DND-41 (cell line): ENCODE measurements at regions not wholly inside any gene's neighbourhood (a gene's known extent, or its start where the extent isn't known, plus 50 kb on each side); places are given as distances from the start of the nearest gene placed in this dataset.

Experiments
- EZH2 ChIP-seq: IDR thresholded peaks from 3 replicates; pipeline ENCODE4 v1.6.1; 2012; ENCODE audit warnings: borderline replicate concordance, low read depth, mild to moderate bottlenecking, moderate library complexity, low read length, inconsistent platforms; ENCODE audit not compliant: severe bottlenecking
- TF ChIP-seq, protein P1 (sequence below): IDR thresholded peaks from 2 replicates; pipeline ENCODE4 v1.5.1; 2012; ENCODE audit warnings: borderline replicate concordance, low read length, moderate library complexity, mild to moderate bottlenecking; ENCODE audit not compliant: poor library complexity, severe bottlenecking; ENCODE audit errors: extremely low read depth

GRCh38 chr12:126510630-126511029 lies 1445.4 kb downstream of the AACS start:
- TF ChIP-seq, protein P1, sequence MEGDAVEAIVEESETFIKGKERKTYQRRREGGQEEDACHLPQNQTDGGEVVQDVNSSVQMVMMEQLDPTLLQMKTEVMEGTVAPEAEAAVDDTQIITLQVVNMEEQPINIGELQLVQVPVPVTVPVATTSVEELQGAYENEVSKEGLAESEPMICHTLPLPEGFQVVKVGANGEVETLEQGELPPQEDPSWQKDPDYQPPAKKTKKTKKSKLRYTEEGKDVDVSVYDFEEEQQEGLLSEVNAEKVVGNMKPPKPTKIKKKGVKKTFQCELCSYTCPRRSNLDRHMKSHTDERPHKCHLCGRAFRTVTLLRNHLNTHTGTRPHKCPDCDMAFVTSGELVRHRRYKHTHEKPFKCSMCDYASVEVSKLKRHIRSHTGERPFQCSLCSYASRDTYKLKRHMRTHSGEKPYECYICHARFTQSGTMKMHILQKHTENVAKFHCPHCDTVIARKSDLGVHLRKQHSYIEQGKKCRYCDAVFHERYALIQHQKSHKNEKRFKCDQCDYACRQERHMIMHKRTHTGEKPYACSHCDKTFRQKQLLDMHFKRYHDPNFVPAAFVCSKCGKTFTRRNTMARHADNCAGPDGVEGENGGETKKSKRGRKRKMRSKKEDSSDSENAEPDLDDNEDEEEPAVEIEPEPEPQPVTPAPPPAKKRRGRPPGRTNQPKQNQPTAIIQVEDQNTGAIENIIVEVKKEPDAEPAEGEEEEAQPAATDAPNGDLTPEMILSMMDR = no peak
- no peak for TF ChIP-seq EZH2
